NCI-H2227 treated with DMSO at 0.1 percent for 48 hours (cell line): ENCODE measurements at regions not wholly inside any gene's neighbourhood (a gene's known extent, or its start where the extent isn't known, plus 50 kb on each side); places are given as distances from the start of the nearest gene placed in this dataset.
"Not testable (repeated sequence)": the region's sequence is repeated elsewhere in the genome, so short reads cannot be mapped to it uniquely, and the experiment has no call there.

Experiments used
- DNase-seq: peaks from one replicate; lab custom pipeline; 2025; lab: John Stamatoyannopoulos, UW

DNA sequence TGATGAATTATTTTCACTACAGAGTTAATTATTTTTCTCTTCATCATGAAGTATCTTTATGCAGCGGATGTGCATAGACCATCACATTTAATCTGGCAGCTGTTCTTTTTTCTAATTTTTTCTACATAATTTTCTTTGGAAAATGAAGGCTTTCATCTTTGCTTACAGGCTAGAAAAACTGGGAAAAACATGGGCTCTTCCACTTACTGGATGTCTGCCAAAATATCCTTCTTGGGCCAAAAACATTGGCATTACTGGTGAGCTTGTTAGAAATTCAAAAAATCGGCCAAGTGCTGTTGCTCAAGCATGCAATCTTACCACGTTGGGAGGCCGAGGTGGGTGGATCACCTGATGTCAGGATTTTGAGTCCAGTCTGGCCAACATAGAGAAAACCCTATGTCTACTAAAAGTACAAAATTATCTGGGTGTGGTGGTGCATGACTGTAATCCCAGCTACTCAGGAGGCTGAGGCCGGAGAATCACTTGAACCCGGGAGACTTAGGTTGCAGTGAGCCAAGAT lies 176.8 kb downstream of the ZNF737 start:
- DNase-seq: no peak

DNA sequence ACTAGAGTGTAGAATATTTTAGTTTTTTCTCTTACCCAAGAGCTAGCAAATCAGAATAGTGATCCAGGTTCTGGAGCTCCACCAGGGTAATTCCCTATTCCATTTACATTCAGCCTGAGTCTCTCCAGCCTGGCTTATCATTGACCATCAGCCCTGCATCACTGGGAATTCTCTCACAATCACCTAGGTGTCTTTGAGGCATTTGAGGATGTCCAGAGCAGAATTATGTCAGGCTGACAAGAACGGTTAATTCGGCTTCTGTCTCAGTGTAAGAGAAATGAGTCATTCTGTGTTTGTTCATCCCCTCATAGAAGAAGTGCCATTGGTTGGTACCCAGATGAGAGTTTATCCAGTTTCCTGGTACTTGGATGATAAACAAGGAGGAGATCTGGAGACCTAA lies 180.5 kb downstream of the ZNF737 start:
- no peak for DNase-seq

DNA sequence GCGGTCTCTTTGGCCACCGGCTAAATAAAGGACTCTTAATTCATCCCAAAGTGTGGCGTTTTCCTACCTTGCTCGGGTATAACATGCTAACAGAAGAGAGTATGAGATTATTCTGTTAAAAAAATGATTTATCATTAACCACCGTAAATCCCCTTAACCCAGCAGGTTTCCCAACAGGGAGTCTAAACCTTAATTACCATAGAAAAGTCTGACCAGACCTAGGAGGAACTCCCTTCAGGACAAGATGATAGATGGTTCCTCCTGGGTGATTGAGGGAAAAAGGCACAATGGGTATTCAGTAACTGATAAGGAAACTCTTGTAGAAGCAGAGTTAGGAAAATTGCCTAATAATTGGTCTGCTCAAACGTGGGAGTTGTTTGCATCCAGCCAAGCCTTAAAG lies 193.7 kb downstream of the ZNF737 start:
- DNase-seq: no peak

DNA sequence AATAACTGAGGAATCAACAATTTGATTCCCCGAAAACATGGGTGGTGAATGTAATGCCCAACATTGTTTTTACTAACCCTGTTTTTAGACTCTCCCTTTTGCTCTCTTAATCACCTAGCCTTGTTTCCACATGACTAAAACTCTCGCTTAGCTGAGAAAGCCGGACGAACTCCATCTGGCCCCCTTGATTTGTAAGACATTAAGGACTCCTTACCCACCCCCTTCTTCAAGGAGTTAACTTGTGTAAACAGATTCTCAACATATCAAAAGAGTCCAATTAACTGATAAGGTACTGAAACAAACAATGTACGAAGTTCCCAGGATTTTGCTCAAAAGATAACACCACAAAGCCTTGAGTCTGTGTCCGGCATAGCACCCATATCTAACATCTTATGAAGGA lies 194.3 kb downstream of the ZNF737 start:
- DNase-seq: not testable (repeated sequence)

DNA sequence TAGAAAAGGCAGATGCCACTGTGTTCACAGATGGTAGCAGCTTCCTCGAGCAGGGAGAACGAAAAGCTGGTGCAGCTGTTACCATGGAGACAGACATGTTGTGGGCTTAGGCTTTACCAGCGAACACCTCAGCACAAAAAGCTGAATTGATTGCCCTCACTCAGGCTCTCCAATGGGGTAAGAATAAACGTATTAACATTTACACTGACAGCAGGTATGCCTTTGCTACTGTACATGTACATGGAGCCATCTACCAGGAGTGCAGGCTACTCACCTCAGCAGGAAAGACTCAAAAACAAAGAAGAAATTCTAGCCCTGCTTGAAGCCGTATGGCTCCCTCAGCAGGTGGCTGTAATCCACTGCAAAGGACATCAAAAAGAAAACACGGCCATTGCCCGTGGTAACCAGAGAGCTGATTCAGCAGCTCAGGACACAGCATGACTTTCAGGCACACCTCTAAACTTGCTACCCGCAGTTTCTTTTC lies 197.7 kb downstream of the ZNF737 start:
- DNase-seq: no peak

DNA sequence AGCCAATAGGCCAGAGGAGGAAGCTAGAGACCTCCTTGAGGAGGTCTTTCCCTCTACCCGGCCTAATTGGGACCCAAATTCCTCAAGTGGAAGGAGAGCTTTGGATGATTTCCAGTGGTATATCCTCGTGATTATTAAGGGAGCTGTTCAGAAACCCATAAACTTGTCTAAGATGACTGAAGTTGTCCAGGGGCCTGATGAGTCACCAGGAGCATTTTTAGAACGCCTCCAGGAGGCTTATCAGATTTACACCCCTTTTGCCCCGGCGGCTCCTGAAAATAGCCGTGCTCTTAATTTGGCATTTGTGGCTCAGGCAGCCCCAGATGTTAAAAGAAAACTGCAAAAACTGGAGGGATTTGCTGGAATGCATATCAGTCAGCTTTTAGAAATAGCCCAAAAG lies 198.1 kb downstream of the ZNF486 start:
- DNase-seq: no peak

DNA sequence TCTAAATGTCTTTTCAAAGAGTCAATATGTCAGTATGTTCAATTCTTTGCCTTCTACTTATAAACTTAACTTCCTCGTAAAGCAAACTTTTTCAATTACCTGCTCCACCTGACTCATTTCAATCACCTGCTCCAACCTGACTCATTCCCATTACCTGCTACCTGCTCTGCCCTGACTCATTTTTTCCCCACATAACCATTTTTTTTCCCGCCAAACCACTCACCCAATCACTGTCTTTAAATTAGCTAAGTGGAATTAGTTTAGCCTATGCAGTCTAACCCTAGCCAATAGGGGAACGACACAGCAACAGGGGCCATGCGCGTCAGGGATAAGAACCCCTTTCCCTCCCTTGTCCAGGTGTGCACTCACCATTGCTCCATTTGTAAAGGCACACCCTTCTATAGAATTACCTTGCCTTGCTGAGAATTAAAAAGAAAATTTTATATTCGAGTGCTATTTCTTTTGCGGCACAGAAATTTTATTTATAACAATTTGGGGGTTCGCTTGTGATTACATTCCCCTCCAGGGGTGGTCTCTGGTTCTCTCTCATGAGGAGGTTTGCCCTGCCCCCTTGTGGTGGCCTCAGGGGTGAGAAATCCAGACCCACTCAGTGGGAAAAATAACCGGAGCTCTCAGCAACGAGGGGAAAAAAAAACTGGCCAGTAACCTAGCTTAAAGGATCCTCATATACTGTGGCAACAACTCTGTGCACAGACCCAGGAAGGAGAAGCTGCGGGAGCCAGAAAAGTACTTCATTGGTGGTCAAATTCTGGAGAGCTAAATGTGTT lies 193.1 kb downstream of the ZNF486 start:
- no peak for DNase-seq

DNA sequence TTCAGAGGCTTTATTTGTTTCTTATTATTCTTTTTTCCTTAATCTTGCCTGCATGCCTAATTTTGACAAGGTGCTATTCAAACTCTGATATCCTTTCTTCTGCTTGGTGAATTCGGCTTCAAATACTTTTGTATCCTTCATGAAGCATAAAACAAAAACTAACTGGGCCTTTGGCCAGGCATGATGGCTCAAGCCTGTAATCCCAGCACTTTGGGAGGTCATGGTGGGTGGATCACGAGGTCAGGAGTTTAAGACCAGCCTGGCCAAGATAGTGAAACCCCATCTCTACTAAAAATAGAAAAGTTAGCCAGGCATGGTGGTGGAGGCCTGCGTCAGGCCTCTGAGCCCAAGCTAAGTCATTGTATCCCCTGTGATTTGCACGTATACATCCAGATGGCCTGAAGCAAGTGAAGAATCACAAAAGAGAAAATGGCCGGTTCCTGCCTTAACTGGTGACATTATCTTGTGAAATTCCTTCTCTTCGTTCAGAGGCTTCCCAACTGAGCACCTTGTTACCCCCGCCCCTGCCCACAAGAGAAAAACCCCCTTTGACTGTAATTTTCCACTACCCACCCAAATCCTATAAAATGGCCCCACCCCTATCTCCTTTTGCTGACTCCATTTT lies 191.9 kb downstream of the ZNF486 start:
- DNase-seq: not testable (repeated sequence)

DNA sequence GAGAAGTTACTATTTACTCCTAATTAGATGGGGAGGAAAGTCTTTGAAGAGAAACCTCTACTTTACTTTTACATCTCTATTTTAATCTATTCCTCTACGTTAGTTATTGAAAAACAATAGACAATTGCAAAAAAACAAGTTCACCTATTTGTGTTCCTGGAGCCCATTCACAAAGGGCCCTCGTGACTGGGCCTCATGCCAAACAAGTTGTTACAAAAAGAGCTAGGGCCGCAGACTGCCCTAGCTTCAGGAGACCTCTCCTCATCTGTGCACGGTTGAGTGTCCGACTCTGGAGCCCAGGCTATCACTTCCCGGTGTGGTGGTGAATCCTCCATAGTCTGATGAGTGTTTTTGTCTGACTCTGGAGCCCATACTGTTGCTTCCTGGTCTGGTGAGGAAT lies 190.9 kb downstream of the ZNF486 start:
- DNase-seq: no peak

DNA sequence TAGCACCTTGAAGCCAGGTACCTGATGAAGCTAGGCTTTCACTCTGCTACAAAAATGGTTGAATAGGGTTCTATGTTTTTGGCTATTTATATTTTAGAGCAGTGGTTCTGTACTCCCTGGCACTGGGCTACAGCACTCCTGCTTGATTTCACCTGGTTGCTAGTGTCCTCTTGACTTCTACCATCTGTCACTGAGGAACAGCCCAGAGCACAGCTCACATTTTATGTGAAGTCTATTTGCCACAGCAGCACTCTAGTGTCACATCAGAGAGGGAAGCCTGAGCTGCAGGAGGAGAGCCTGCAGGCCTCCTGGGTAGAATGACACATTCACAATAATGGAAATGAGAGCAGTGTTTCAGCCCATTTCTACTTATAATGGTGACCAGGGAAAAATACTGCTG lies 184.2 kb downstream of the ZNF486 start:
- DNase-seq: no peak

DNA sequence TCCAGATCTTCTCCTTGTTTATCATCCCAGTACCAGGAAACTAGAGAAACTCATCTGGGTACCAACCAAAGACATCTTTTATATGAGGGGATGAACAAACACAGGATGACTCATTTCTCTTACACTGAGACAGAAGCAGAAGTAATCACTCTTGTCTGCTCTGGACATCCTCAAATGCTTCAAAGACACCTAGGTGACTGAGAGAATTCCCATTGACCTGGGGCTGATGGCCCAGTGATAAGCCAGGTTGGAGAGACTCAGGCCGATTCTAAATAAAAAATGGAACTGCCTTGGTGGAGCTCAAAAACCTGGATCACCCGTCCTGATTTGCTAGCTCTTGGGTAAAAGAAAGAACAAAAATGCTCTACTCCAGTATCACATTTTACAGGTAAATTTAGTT lies 182.2 kb downstream of the ZNF486 start:
- DNase-seq: no peak

DNA sequence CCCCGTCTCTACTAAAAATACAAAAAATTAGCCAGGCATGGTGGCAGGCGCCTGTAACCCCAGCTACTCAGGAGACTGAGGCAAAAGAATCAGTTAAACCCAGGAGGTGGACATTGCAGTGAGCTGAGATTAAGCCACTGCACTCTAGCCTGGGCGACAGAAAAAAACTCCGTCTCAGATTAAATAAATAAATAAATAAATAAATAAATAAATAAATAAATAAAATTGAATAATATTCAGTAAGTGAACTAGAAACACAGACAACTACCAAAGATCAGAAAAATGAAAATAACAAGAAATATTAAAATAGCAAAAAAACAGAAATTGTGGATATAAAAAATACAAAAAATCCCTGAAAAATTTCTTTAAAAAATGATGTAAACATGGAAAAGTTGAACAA lies 172.4 kb downstream of the ZNF486 start:
- DNase-seq: no peak

DNA sequence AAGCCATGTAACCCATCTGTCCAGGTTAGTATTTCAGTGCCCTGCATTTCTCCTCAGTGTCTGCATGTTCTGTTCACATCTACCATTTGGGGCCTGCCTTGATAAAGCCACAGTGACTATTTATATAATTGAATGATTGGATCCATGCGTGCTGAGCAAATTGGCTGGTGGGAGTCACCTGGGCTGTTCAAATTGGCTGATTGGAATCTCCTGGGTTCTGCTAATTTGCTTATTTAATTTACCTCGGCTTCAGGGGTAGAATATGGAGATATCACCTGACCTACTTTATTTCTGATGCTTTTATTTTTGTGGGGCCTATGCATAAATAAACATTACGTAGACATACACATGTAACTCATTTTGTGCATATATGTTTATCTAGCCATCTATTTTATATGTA lies 167.7 kb downstream of the ZNF486 start:
- no peak for DNase-seq

DNA sequence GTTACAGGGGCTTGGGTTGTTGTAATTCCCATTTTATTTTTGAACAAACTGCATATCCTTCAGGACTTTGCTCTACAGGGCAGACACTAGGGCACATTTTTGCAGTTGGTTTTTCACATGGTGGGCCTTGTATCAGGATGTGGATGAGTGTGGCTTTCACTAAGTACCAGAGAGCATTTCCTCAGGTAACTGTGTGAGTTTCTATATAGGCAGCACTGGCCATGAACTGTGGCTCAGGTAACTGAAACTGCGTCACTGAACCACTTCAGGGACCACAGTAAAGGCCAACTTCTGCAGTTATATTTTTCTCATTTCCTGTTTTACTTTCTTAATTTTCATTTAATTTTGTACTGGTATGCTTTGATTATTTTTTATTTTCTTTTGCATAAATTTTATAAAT lies 166.5 kb downstream of the ZNF486 start:
- DNase-seq: no peak

DNA sequence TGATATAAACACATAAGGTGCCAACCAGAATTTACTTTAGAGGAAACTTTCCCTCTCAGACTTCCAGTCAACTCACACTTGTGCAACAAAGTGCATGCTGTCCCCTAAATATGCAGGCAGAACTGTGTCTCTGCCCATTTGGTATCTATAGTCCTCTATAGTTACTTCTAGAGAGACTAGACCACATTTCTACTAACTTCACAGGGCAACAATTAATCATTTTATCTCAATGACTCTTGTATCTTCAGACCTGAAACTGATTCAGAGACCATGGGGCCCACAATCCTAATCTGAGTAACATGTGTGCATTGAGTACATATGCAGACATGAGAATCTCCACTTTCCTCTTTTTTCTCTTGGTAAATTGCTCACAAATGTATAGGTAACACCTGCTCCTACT lies 158.1 kb downstream of the ZNF486 start:
- DNase-seq: no peak

DNA sequence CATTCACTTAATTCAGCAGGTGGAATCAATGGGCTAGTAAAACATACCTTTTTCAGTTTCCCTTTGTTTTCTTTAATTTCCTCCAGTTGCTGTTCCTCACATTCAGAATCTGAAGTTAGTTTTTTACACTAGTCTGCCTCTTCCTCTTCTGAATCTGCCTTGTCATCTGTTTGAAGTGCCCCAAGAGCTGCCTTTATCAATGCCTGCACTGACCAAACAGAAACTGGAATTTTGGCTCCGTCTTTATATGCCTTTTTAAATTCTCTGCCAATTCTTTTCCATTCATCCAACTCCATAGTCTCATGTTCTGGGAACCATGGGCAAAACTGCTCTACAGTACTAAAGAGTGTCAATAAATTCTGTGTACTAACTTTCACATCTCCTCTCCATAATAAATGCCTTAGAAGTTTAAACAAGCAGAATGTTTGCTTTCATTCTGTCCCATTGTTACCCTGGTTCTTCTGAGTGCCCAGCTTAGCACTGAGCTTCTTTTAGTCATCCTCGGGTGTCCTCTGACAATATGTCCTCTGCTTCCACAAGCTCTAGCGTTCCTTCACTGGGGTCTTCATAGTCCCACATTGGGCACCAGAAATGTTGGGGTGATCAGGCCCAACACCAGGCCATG lies 154.2 kb downstream of the ZNF486 start:
- no peak for DNase-seq

DNA sequence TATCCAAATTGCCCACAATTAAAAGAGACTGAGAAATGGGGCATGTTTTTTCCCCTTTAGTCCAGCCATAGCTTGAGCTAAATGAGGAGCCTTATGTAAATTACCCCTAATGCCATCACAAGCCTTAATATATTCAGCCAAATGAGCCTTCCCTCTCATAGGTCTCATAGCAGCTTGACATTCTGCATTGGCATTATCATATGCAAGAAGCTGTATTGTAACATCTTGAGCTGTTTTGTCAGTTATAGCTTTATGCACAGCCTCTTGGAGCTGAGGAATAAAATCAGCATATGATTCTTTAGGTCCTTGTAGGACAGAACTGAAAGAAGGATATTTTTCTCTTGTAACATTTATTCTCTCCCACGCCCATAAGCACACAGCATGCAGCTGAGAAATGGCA lies 153.2 kb downstream of the ZNF486 start:
- DNase-seq: no peak

DNA sequence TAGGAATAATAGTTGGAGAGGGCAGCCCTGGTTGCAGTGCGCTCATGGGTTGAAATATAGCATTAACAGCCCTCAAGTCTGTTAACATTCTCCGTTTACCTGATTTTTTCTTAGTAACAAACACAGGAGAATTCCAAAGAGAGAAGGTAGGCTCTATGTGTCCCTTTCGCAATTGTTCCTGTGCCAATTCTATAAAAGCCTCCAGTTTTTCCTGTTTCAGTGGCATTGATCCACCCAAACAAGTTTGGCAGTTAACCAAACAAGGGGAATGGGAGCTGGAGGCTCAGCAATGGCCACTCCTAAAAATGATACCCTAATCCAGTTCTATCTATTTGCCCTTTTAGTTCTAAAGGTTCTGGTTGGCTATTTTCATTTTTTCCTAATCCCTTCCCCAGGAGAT lies 151.6 kb downstream of the ZNF486 start:
- DNase-seq: no peak

DNA sequence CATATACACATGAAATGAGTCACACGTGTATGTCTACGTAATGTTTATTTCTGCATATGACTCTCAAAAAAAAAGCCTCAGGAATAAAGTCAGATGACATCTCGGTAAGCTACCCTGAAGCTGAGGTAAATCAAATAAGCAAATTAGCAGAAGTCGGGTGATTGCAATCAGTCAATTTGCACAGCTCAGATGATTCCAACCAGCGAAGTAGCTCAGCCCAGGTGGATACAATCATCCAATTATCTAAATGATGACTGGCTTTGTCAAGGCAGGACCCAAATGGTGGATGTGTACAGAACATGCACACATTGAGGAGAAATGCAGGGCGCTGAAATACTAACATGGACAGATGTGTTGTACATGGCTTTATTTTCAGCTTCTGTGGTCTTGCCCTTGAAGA lies 148.5 kb downstream of the ZNF486 start:
- no peak for DNase-seq

DNA sequence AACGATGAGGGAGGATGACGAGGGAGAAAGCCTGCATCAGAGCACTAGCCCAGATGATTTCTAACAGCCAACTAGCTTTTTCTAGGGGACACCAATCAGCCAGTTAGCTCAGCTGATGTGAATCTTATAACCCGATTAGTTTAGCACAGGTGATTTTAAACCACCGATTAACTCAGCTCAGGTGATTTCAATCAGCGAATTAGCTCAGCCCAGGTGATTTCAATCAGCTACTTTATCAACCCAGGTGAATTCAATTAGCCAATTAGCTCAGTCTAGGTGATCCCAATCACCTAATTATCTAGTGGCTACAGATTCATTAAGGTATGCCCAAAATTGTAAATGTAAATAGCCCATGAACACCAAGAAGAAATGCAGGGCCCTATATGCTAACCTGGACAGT lies 146.9 kb downstream of the ZNF486 start:
- DNase-seq: no peak

DNA sequence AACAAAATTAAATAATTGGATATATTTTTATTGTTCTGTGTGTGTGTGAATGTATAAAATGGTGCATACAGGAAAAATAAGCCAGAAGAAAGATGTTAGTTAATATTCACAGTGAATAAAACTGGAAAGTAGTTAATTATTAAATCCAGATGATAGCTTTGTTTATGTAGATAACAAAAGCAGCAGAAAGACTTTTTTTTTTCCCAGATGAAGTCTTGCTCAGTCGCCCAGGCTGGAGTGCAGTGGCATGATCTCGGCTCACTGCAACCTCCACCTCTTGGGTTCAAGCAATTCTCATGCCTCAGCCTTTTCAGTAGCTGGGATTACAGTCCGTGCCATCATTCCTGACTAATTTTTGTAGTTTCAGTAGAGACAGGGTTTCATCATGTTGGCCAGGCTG lies 140.1 kb downstream of the ZNF486 start:
- no peak for DNase-seq

DNA sequence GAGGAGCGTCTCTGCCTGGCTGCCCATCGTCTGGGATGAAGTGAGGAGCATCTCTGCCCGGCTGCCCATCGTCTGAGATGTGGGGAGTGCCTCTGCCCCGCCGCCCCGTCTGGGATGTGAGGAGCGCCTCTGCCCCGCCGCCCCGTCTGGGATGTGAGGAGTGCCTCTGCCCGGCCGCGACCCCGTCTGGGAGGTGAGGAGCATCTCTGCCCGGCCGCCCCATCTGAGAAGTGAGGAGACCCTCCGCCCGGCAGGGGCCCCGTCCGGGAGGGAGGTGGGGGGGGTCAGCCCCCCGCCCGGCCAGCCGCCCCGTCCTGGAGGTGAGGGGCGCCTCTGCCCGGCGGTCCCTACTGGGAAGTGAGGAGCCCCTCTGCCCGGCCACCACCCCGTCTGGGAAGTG lies 129.3 kb downstream of the ZNF486 start:
- not testable (repeated sequence) for DNase-seq

DNA sequence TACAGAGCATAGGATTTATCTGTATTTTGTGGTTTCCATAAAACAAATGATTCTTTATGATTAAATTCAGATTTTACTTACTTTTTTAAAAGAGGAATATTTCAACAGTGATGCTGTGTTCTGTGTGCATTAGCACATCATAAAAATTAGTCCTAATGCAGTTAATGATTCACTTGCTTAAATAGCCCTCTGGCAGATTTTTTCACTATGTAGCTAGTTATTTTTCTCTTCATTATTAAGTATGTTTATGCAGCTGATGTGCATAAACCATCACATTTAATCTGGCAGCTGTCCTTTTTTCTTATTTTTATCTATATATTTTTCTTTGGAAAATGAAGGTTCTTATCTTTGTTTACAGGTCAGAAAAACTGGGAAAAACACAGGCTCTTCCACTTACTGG lies 127.2 kb downstream of the ZNF486 start:
- no peak for DNase-seq
